Right cardiac atrium (tissue), 5 donors: ENCODE measurements at regions not wholly inside any gene's neighbourhood (a gene's known extent, or its start where the extent isn't known, plus 50 kb on each side); places are given as distances from the start of the nearest gene placed in this dataset.

ENCODE experiments used
- ATAC-seq, 2 donors: fragments of 200-7000 bp; cut with Tn5 transposase; one replicate each; pipeline versions ENCODE4 v1.8.0 to v1.9.1; 2020; ENCODE audit warnings: moderate library complexity in 2 of 2, mild to moderate bottlenecking in 1 of 2
- DNase-seq, 3 donors: peaks; one replicate each; pipeline ENCODE4 v3.0.0-alpha.2; 2020
- H3K27ac ChIP-seq: one replicate; pipeline ENCODE4 v1.5.1; 2013; ENCODE audit warnings: mild to moderate bottlenecking, low read length, control low read depth, moderate library complexity
- H3K27me3 ChIP-seq: one replicate; pipeline ENCODE4 v1.6.1; 2013; ENCODE audit not compliant: control insufficient read depth, insufficient read depth
- H3K4me1 ChIP-seq: one replicate; pipeline ENCODE4 v1.6.1; 2013; ENCODE audit warnings: low read length; ENCODE audit not compliant: control insufficient read depth, insufficient read depth
- H3K4me3 ChIP-seq: one replicate; pipeline ENCODE4 v1.5.1; 2013; ENCODE audit warnings: low read length, control low read depth
- H3K9me3 ChIP-seq: one replicate; pipeline ENCODE4 v1.6.1; 2013; ENCODE audit warnings: low read length; ENCODE audit not compliant: control insufficient read depth
- WGBS: extraction: QIAGEN DNeasy Blood & Tissue Kit; methylation state at CpG from one replicate; pipeline ENCODE4 v1.1.7; 2013; 5-methylcytosine and 5-hydroxymethylcytosine counted together
- intact Hi-C, 4 donors: fragments of 100-400 bp; cut with DNase I; formaldehyde crosslinking; loops; one replicate each; pipeline versions ENCODE4 v1.11.0 to v1.14.0; 2022 to 2023
- donor health status: healthy with polysubstance abuse.
- donor health status: DM: no; HTN: yes; CAD: no.
- donor health status: DM: no; HTN: no; CAD: no.
- donor health status: DM: no; HTN: yes; CAD: no; lungs with severe emphysema.
- donor health status: DM: yes; HTN: yes; CAD: no.

GRCh38 chr9:107094370-107094769 lies 188.7 kb upstream of the RAD23B start:
- Histone ChIP-seq H3K4me3 (no peak overlapping the region), H3K27ac (no peak overlapping the region), H3K4me1 (no peaks in the 10 kb centered on the region), H3K9me3 (no peaks in the 10 kb centered on the region), H3K27me3 (no peaks in the 10 kb centered on the region)
- DNase-seq = no peak
- 83% methylated on average over 3 of the region's 3 CpGs for WGBS
- no peak for ATAC-seq
- intact Hi-C loops = no loop called here

- intact Hi-C loops = no loop called here
- no peak overlapping the region for H3K4me3 ChIP-seq
- H3K4me1 ChIP-seq = no peaks in the 10 kb centered on the region
- H3K27me3 ChIP-seq = no peaks in the 10 kb centered on the region
- 83% methylated on average over 7 of the region's 7 CpGs for WGBS
- DNase-seq (no peak), ATAC-seq (no peak)
- H3K27ac ChIP-seq = no peak overlapping the region
- no peaks in the 10 kb centered on the region for H3K9me3 ChIP-seq
These were observed 182.5 kb upstream of the RAD23B start for GRCh38 chr9:107100591-107100990.

- H3K4me3 ChIP-seq = no peak overlapping the region
- H3K27ac ChIP-seq = no peak overlapping the region
- intact Hi-C loops = no loop called here
- no peaks in the 10 kb centered on the region for H3K4me1 ChIP-seq
- DNase-seq (no peak), ATAC-seq (no peak)
- WGBS = 71% methylated on average over 5 of the region's 5 CpGs
- H3K9me3 ChIP-seq = no peaks in the 10 kb centered on the region
- no peaks in the 10 kb centered on the region for H3K27me3 ChIP-seq
These were observed 181.1 kb upstream of the RAD23B start for GRCh38 chr9:107102011-107102410.

DNA sequence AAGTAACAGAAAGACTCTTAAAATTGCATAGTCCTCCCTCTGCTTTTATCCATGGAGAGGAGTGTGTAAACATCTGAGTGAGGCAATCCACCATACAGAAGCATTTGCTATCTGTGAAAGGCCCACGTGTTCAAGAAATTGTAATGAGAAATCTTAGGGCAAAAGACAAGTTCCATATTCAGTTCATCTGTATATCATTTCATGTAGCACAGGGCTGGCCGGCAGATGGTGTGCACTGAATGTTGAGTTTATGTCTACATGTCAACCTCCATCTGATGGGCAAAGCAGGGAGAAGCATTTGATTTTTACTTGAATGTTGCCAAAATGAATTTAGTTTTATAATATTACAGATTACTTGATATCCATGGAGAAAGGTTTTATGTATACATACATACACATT lies 179.5 kb upstream of the RAD23B start:
- Histone ChIP-seq H3K27me3 (no peaks in the 10 kb centered on the region), H3K9me3 (no peaks in the 10 kb centered on the region), H3K4me3 (no peak overlapping the region), H3K27ac (no peak overlapping the region), H3K4me1 (no peaks in the 10 kb centered on the region)
- 91% methylated on average over 2 of the region's 2 CpGs for WGBS
- no peak for ATAC-seq
- intact Hi-C loops = no loop called here
- no peak for DNase-seq

DNA sequence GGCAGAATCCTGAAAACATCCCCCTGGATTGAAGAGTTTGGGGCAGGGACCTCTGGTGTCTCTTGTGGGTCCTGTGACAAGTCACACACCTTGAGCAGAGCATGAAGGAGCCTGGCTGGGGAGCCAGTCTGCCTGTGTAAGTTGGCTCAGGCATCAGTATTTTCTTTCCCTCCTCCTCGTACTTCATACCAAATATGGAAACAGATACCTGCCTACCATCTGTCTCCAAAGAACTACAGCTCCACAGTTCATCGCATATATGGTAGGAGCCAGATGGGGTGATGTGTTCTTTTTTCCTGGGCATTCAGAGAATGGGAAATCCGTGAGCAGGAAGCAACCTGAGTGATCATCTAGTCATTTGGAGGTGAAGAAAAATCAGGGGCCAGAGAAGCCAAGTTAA lies 177.3 kb upstream of the RAD23B start:
- DNase-seq (no peak), ATAC-seq (no peak)
- H3K27ac ChIP-seq = no peak overlapping the region
- no peaks in the 10 kb centered on the region for H3K4me1 ChIP-seq
- H3K9me3 ChIP-seq = no peaks in the 10 kb centered on the region
- intact Hi-C loops = no loop called here
- H3K27me3 ChIP-seq = no peaks in the 10 kb centered on the region
- WGBS = 77% methylated on average over 3 of the region's 3 CpGs
- no peak overlapping the region for H3K4me3 ChIP-seq

GRCh38 chr9:107106416-107106815 lies 176.7 kb upstream of the RAD23B start:
- no peak for ATAC-seq
- WGBS = 83% methylated on average over 3 of the region's 3 CpGs
- DNase-seq = no peak
- intact Hi-C loops = no loop called here
- no peak overlapping the region for H3K4me3 ChIP-seq
- H3K9me3 ChIP-seq = no peaks in the 10 kb centered on the region
- no peaks in the 10 kb centered on the region for H3K27me3 ChIP-seq
- H3K4me1 ChIP-seq = no peaks in the 10 kb centered on the region
- no peak overlapping the region for H3K27ac ChIP-seq

GRCh38 chr9:107108342-107109130 lies 174.5 kb upstream of the RAD23B start:
- Histone ChIP-seq H3K4me3 (no peak overlapping the region), H3K27ac (no peak overlapping the region), H3K9me3 (no peaks in the 10 kb centered on the region), H3K4me1 (no peaks in the 10 kb centered on the region), H3K27me3 (no peaks in the 10 kb centered on the region)
- ATAC-seq (no peak), DNase-seq (no peak)
- intact Hi-C loops = no loop called here
- 72% methylated on average over 7 of the region's 7 CpGs for WGBS

- 95% methylated on average over 2 of the region's 2 CpGs for WGBS
- no peaks in the 10 kb centered on the region for H3K27me3 ChIP-seq
- DNase-seq (no peak), ATAC-seq (no peak)
- H3K4me1 ChIP-seq = no peaks in the 10 kb centered on the region
- H3K9me3 ChIP-seq = no peaks in the 10 kb centered on the region
- no peak overlapping the region for H3K27ac ChIP-seq
- no peak overlapping the region for H3K4me3 ChIP-seq
- intact Hi-C loops = no loop called here
These were observed 173.8 kb upstream of the RAD23B start for GRCh38 chr9:107109324-107109723.

DNA sequence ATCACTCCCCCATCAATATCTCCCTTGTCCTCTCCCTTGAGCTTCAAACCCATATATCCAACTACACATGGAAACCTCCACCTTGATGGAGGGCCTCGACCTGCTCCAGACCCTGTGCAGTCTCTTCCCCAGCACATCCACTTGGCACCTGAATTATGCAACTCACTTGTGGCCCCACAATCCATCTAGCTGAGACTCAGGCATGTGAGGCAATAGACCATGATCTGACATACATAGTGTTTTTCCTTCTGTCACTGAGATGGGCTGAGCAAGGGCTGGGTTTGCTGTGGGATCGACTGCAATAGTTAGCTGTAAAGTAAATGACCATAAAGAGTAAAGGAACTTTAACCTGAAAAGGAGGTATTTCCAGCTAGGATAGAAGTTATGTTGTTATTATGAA lies 172.9 kb upstream of the RAD23B start:
- no peak overlapping the region for H3K4me3 ChIP-seq
- ATAC-seq (no peak), DNase-seq (no peak)
- H3K4me1 ChIP-seq = no peaks in the 10 kb centered on the region
- intact Hi-C loops = no loop called here
- no peaks in the 10 kb centered on the region for H3K27me3 ChIP-seq
- no peaks in the 10 kb centered on the region for H3K9me3 ChIP-seq
- WGBS = 86% methylated on average over 2 of the region's 2 CpGs
- H3K27ac ChIP-seq = no peak overlapping the region

- 94% methylated on average over 1 of the region's 1 CpG for WGBS
These were observed 170.3 kb upstream of the RAD23B start for GRCh38 chr9:107112707-107113243.

DNA sequence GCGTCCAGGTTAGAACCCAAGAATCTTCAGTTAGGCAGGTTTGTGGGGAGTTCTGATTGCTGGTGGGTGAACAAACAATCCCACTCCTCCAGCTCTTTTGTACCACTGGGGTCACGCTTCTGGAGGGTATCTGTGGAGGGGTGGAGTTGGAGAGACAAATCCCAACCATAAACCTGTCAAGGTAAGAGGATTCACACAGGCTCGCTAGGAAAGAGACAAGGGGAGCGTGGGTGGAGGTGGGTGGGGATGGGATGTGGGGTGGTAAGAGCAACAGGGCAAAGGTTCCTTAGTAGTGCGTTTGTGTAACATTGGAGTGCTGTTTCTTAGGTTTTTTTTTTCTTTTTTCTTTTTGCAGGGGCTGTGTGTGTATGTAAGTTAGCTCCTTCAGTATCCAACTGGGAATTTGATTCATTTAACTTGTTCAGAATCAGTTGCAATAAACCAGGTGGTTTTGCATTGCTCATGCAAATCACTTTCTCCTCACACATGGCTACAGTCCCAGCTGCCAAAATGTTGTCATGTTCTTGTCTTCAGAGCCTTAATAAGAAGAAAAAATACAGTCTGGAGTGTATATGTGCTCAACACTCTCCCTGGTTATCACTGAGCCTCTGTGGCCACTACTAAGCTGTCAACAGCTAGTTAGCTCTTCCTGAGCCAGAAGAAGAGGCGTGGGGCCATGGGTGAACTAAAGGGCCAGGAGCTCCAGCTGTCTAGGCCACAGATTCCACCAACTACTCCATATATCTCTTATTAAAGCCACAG lies 164.0 kb upstream of the RAD23B start:
- H3K9me3 ChIP-seq = no peaks in the 10 kb centered on the region
- ATAC-seq (peak; percentile 64 to 89), DNase-seq (no peak)
- 66% methylated on average over 6 of the region's 6 CpGs for WGBS
- H3K27ac ChIP-seq = no peak overlapping the region
- H3K4me1 ChIP-seq = no peaks in the 10 kb centered on the region
- H3K27me3 ChIP-seq = no peaks in the 10 kb centered on the region
- no peak overlapping the region for H3K4me3 ChIP-seq
- intact Hi-C loops = no loop called here

More at GRCh38 chr9:107112707-107113243, 170.3 kb upstream of the RAD23B start:
- Histone ChIP-seq H3K27me3 (no peaks in the 10 kb centered on the region), H3K27ac (no peak overlapping the region), H3K4me3 (no peak overlapping the region), H3K4me1 (no peaks in the 10 kb centered on the region), H3K9me3 (no peaks in the 10 kb centered on the region)
- DNase-seq (no peak), ATAC-seq (no peak)
- intact Hi-C loops = no loop called here
